H1 (cell line): ENCODE measurements at regions not wholly inside any gene's neighbourhood (a gene's known extent, or its start where the extent isn't known, plus 50 kb on each side); places are given as distances from the start of the nearest gene placed in this dataset.

Source experiments
- BCL11A ChIP-seq, 2 experiments: IDR thresholded peaks; one replicate each; pipeline ENCODE4 v1.6.1; 2011; ENCODE audit warnings: low read depth in 2 of 2, low read length in 2 of 2, mild to moderate bottlenecking in 2 of 2
- CBX8 ChIP-seq: fragments of 300-800, 300-1000 bp; sonication (generic); IDR thresholded peaks from 2 replicates; pipeline ENCODE4 v1.7.1; 2016; ENCODE audit warnings: low read depth, low read length, borderline replicate concordance
- SUZ12 ChIP-seq: fragments of 200-600 bp; sonication (generic); IDR thresholded peaks from 2 replicates; pipeline ENCODE4 v1.6.1; 2012; ENCODE audit warnings: mild to moderate bottlenecking, inconsistent platforms, low read length, moderate library complexity, mixed read lengths

- no peak for TF ChIP-seq BCL11A (IDR thresholded peaks at IDR 0.05; ENCODE audit: low read depth in 2 of 2, low read length in 2 of 2)
- no peak for TF ChIP-seq SUZ12
- no peak for TF ChIP-seq CBX8
- TF ChIP-seq, all 59 proteins: peak for 0
These were observed 83.1 kb upstream of the KLF7 start (continued) for GRCh38 chr2:207248702-207249377.
